Stimulated activated memory B cell treated with anti-CD40 and anti-IgM and Interleukin-4, amounts not matched to agents 10 μg/mL and 1 μg/mL and 100 μg/mL, for 72 hours (primary cell): ENCODE measurements at regions not wholly inside any gene's neighbourhood (a gene's known extent, or its start where the extent isn't known, plus 50 kb on each side); places are given as distances from the start of the nearest gene placed in this dataset.

Experiments
- ATAC-seq: fragments of 150-1000 bp; cut with Tn5 transposase; 2 replicates; pipeline ENCODE4 v1.10.0; 2021
- H3K27ac Mint-ChIP-seq: one replicate; pipeline ENCODE4 v1.8.0; 2022; ENCODE audit warnings: mild to moderate bottlenecking, mixed read lengths
- H3K27me3 Mint-ChIP-seq: one replicate; pipeline ENCODE4 v1.8.0; 2022; ENCODE audit warnings: mixed read lengths
- H3K36me3 Mint-ChIP-seq: one replicate; pipeline ENCODE4 v1.8.0; 2022; ENCODE audit warnings: mixed read lengths
- H3K4me1 Mint-ChIP-seq: one replicate; pipeline ENCODE4 v1.8.0; 2022; ENCODE audit warnings: mixed read lengths
- H3K4me3 Mint-ChIP-seq: one replicate; pipeline ENCODE4 v1.8.0; 2022; ENCODE audit warnings: mild to moderate bottlenecking, moderate library complexity, mixed read lengths
- H3K9me3 Mint-ChIP-seq: one replicate; pipeline ENCODE4 v1.8.0; 2022; ENCODE audit warnings: mixed read lengths

DNA sequence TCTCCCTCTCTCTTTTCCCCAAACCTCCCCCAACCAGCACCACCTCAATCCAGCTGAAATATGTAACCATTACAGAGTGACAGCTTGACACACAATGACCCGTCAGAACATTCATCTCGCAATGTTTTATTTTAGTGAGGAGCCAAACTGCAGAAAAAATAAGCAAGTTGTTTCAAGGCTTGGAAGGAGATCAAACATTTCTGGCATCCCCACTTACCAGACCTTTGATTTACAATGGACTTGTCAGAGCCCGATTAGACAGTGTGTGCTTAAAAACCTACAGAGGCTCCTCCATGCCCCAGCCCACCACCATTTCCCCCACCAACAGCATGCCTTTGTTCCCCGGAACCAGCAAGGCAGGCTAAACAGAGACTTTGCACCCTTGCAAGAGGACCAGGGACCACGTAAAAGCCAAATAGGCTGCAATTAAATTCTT lies 382.8 kb upstream of the ZNF507 start:
- ATAC-seq, result no peak
- Mint-ChIP-seq H3K36me3 (no peaks in the 10 kb centered on the region), H3K27me3 (no peaks in the 10 kb centered on the region), H3K9me3 (peaks cover 7% of the 10 kb centered on the region), H3K27ac (no peak overlapping the region), H3K4me1 (no peaks in the 10 kb centered on the region), H3K4me3 (no peak overlapping the region)

DNA sequence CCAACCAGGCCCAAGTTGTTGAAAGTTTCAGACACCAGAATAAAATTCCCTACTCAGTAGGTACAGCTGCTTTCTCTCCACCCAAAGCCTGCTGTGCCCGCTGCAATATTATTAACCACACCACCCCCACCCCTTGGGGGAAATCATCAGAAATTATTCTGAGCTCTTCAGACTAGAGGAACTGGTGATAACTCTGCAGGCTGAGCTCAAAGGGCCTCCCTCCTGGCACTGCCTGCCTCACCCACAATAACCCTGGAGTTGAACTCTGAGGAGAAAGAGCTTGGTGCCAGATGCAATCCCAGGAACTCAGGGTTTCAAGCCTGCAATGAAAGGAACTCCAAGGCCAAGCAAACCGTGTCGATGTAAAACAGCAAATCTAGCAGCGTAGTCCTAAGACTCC lies 381.7 kb upstream of the ZNF507 start:
- Mint-ChIP-seq H3K36me3 (no peaks in the 10 kb centered on the region), H3K27ac (no peak overlapping the region), H3K9me3 (peaks cover 7% of the 10 kb centered on the region), H3K27me3 (no peaks in the 10 kb centered on the region), H3K4me3 (no peak overlapping the region), H3K4me1 (no peaks in the 10 kb centered on the region)
- ATAC-seq, result no peak

DNA sequence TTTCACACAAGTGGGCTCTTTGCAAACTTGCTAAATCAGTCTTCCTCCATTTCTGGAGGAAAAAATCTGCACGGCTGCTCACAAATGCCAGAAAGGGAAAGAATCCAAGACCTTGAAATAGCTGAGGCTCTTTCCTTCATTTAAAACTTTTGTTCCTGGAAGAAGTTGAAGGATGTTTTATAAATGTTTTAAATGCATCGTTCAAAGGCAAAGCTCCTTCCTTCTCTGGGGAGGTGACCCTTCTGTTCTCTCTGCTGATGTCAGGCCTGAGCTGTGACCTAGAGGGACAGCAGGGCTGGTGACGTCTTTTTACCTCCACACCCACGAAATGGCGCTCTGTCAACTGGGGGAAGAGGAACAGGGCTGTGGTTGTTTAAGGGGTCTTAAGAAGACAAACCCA lies 376.4 kb upstream of the ZNF507 start:
- Mint-ChIP-seq H3K36me3 (no peaks in the 10 kb centered on the region), H3K4me1 (no peaks in the 10 kb centered on the region), H3K9me3 (peaks cover 3% of the 10 kb centered on the region), H3K27ac (no peak overlapping the region), H3K4me3 (no peak overlapping the region), H3K27me3 (no peaks in the 10 kb centered on the region)
- ATAC-seq, result no peak

DNA sequence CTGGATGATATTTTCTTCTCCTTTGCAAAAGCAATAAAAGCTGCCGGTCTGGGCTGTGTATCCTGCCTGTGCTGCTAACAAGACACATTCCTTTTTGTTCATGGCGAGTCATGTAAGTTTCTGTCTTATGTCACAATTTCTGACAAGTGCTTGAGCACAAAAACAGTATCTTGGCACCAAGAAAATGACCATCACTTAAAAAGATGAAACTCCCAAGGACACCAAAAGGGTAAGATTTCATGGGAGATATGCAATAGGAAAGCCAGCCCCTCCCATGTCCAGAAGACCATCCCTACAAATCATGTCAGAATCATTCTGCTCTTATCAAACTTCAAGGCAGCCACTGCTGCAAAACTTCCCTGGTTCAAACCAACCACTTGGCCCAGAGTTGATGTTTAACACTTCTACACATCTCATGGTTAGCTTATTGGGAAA lies 375.4 kb upstream of the ZNF507 start:
- peaks cover 4% of the 10 kb centered on the region for H3K9me3 Mint-ChIP-seq
- no peaks in the 10 kb centered on the region for H3K4me1 Mint-ChIP-seq
- H3K27ac Mint-ChIP-seq, result no peak overlapping the region
- ATAC-seq, result no peak
- H3K36me3 Mint-ChIP-seq, result no peaks in the 10 kb centered on the region
- no peak overlapping the region for H3K4me3 Mint-ChIP-seq
- H3K27me3 Mint-ChIP-seq, result no peaks in the 10 kb centered on the region

DNA sequence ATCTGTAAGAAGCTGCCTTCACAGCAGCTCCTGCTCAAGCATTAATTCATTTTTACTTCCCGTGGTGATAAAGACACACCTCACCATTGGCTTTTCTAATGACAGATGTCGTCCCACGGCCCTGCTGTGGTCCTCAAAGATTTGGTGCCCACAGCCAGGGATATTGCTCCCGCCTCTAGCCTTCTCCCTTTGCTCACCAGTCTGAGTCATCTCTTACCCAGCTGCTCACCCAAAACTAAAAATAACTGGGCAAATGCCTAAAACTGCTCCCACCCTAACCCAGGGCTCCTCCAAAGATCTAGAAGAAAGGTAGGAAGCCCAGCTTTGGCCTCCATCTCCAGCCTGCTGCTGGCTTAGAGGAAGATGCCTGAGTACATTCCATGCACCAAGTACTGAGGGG lies 371.1 kb upstream of the ZNF507 start:
- Mint-ChIP-seq H3K4me1 (no peaks in the 10 kb centered on the region), H3K36me3 (no peaks in the 10 kb centered on the region), H3K9me3 (peaks cover 8% of the 10 kb centered on the region), H3K27ac (no peak overlapping the region), H3K4me3 (no peak overlapping the region), H3K27me3 (no peaks in the 10 kb centered on the region)
- ATAC-seq, result no peak

DNA sequence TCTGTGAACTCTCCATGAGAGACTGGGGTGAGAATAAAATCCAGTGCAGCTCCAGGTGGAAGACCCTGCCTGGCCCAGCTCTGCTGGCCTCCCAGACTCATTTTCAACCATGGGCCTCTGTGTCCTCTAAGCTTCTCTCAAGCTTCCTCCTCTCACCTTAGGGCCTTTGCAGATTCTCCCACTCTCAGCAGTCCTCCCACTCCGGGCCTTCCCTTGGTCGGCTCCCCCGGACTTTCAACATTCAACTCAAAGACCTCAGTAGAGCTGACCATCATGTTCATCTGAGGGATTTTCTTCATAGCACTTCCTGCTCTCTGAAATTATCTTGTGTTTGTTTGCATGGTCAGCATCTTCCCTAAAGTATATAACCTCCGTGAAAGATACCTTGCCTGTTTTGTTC lies 370.5 kb upstream of the ZNF507 start:
- Mint-ChIP-seq H3K9me3 (peaks cover 8% of the 10 kb centered on the region), H3K27ac (no peak overlapping the region), H3K36me3 (no peaks in the 10 kb centered on the region), H3K4me3 (no peak overlapping the region), H3K27me3 (no peaks in the 10 kb centered on the region), H3K4me1 (no peaks in the 10 kb centered on the region)
- ATAC-seq, result no peak

- no peaks in the 10 kb centered on the region for H3K4me1 Mint-ChIP-seq
- no peak overlapping the region for H3K27ac Mint-ChIP-seq
- no peaks in the 10 kb centered on the region for H3K27me3 Mint-ChIP-seq
- no peaks in the 10 kb centered on the region for H3K36me3 Mint-ChIP-seq
- H3K4me3 Mint-ChIP-seq, result no peak overlapping the region
- ATAC-seq, result no peak
- peaks cover 11% of the 10 kb centered on the region for H3K9me3 Mint-ChIP-seq
Observed at GRCh38 chr19:31975461-31975860, 369.9 kb upstream of the ZNF507 start.

DNA sequence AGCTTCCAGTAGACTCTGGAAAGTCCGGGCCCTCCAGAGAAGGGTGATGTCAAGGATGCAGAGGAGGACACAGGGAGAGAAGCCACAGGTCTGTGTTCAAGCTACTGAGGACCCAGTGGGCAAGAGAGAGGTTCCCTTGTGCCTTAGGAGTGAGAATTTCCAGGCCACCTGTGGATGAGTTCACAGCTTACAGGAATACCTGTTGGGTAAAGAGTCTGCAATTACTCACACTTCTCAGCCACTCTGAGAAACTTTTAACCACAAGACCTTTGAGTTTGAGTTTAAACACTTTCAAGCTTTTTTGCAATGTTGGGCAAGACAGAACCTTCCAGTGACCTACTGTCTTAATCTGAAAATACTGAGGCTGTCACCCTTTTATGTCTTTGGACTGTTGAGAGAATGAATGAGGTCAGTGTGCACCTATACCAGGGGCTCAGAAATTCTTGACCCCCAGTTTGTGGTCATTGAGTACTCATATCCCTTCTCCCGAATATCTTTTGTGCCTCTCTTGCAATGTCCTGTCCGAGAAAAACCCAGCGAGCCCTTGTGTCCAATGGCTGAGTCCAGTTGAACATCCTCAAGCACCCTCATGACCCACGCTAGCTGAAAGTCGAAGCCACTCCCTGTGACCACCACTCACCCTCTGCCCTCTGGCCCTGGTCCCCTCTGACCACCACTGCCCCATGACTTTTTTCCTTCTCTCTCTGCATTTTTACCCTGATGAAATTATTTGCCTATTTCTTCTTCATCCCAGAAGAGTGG lies 368.5 kb upstream of the ZNF507 start:
- no peak for ATAC-seq
- H3K4me1 Mint-ChIP-seq, result no peaks in the 10 kb centered on the region
- H3K27me3 Mint-ChIP-seq, result no peaks in the 10 kb centered on the region
- H3K27ac Mint-ChIP-seq, result no peak overlapping the region
- H3K36me3 Mint-ChIP-seq, result no peaks in the 10 kb centered on the region
- H3K4me3 Mint-ChIP-seq, result no peak overlapping the region
- peaks cover 11% of the 10 kb centered on the region for H3K9me3 Mint-ChIP-seq

DNA sequence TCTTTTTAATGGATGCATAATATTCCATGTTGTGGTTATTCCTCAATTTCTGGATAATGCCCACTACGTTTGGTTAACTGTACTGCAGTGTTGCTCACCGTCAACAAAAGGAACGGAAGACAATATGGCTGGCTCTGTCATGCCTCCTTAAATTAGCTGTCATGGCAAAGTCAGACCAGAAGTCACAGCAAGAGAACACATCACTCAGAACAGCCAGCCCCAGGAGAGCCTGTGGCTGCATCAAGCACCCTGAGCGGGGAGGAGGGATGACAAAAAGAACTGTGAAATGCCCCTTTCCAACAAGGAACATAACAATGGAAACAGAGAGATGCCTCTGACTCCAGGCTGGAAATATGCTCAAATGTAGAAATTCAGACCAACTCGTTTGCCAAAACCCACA lies 366.0 kb upstream of the ZNF507 start:
- H3K27me3 Mint-ChIP-seq, result no peaks in the 10 kb centered on the region
- no peaks in the 10 kb centered on the region for H3K36me3 Mint-ChIP-seq
- peaks cover 12% of the 10 kb centered on the region for H3K9me3 Mint-ChIP-seq
- no peak overlapping the region for H3K27ac Mint-ChIP-seq
- no peak overlapping the region for H3K4me3 Mint-ChIP-seq
- ATAC-seq, result no peak
- H3K4me1 Mint-ChIP-seq, result no peaks in the 10 kb centered on the region

GRCh38 chr19:31979949-31980670 lies 365.3 kb upstream of the ZNF507 start:
- H3K27ac Mint-ChIP-seq, result no peak overlapping the region
- H3K4me1 Mint-ChIP-seq, result no peaks in the 10 kb centered on the region
- no peaks in the 10 kb centered on the region for H3K27me3 Mint-ChIP-seq
- no peak for ATAC-seq
- peaks cover 15% of the 10 kb centered on the region for H3K9me3 Mint-ChIP-seq
- no peak overlapping the region for H3K4me3 Mint-ChIP-seq
- H3K36me3 Mint-ChIP-seq, result no peaks in the 10 kb centered on the region

DNA sequence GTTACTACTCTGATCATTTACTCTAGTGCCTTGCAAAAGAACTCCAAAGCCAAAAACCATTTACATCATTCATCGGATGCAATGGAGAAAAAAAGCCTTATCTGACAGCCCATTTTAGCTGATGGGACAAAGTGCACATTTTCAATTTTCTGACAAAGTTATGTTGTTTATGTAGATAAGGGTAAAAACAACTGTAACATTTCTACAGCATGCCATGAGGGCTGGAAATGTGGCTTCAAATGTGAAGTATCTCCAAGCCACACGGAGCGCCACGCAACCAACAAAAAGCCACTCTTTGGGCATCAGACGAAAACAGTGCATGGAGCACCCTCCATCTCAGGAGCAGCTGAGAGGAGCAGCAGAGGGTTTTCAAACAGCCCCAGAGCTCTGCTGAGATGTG lies 364.6 kb upstream of the ZNF507 start:
- H3K9me3 Mint-ChIP-seq, result peaks cover 17% of the 10 kb centered on the region
- H3K4me3 Mint-ChIP-seq, result no peak overlapping the region
- no peaks in the 10 kb centered on the region for H3K27me3 Mint-ChIP-seq
- H3K36me3 Mint-ChIP-seq, result no peaks in the 10 kb centered on the region
- no peak for ATAC-seq
- no peak overlapping the region for H3K27ac Mint-ChIP-seq
- H3K4me1 Mint-ChIP-seq, result no peaks in the 10 kb centered on the region

GRCh38 chr19:31981545-31981944 lies 363.9 kb upstream of the ZNF507 start:
- Mint-ChIP-seq H3K27me3 (no peaks in the 10 kb centered on the region), H3K4me3 (no peak overlapping the region), H3K4me1 (no peaks in the 10 kb centered on the region), H3K36me3 (no peaks in the 10 kb centered on the region), H3K27ac (no peak overlapping the region), H3K9me3 (peaks cover 17% of the 10 kb centered on the region)
- ATAC-seq, result no peak

DNA sequence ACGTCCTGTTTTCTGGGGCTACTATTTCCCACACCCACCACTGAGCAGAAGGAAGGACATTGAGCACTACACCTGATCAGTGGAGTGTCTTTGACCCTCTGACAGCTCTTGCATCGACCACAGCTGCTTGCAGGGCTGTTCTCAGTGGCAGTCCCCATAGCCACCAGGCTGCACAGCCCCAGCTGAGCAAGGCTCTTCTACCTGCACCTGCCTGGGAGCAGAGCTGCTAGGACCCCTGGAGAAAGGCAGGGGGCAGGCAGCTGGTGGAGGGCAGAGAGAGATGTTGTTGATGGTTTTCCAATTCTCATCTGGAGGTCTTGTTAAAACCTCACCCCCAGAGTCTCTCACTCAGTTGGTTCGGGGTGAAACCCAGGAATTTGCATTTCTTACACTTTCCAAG lies 361.8 kb upstream of the ZNF507 start:
- peaks cover 25% of the 10 kb centered on the region for H3K9me3 Mint-ChIP-seq
- no peak overlapping the region for H3K27ac Mint-ChIP-seq
- H3K4me1 Mint-ChIP-seq, result no peaks in the 10 kb centered on the region
- no peaks in the 10 kb centered on the region for H3K27me3 Mint-ChIP-seq
- H3K4me3 Mint-ChIP-seq, result no peak overlapping the region
- ATAC-seq, result no peak
- no peaks in the 10 kb centered on the region for H3K36me3 Mint-ChIP-seq

GRCh38 chr19:31985001-31985605 lies 360.3 kb upstream of the ZNF507 start:
- Mint-ChIP-seq H3K27ac (no peak overlapping the region), H3K4me1 (no peaks in the 10 kb centered on the region), H3K4me3 (no peak overlapping the region), H3K9me3 (peaks cover 23% of the 10 kb centered on the region), H3K27me3 (no peaks in the 10 kb centered on the region), H3K36me3 (no peaks in the 10 kb centered on the region)
- no peak for ATAC-seq

DNA sequence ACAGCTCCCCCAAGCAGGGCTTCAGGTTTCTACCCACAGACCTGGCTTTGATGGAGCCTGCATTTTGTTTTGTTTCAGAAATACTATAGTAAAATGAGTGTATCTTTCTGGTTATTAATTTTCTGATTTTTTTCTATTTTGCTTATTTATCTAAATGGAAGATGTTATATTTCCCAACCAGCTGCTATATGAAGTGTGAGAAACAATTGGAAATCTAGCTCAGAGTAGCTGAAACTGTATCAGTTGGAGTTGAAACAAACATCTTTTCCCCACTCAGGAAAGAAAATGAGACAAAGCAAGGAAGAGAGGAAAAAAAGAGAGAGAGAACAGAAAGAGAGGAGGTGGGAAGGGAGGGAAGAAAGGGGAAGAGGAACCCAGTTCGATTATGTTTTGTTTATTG lies 358.5 kb upstream of the ZNF507 start:
- Mint-ChIP-seq H3K27ac (no peak overlapping the region), H3K27me3 (no peaks in the 10 kb centered on the region), H3K4me3 (no peak overlapping the region), H3K4me1 (no peaks in the 10 kb centered on the region), H3K36me3 (no peaks in the 10 kb centered on the region), H3K9me3 (peaks cover 22% of the 10 kb centered on the region)
- no peak for ATAC-seq

DNA sequence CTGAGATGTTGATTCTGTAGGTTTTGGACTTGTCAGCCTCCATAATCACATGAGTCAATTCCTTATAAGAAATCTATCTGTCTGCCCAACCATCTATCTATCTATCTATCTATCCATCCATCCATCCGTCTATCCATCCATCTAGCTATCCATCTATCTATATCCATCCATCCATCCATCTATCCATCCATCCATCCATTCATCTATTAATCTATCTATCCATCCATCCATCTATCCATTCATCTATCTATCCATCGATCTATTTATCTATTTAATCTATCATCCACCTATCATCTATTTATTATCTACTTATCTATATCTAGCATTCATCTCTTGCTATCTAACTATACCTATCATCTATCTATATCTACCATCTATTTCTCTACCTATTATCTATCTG lies 357.2 kb upstream of the ZNF507 start:
- Mint-ChIP-seq H3K36me3 (no peaks in the 10 kb centered on the region), H3K4me1 (no peaks in the 10 kb centered on the region), H3K4me3 (no peak overlapping the region), H3K27ac (no peak overlapping the region), H3K27me3 (no peaks in the 10 kb centered on the region), H3K9me3 (peaks cover 30% of the 10 kb centered on the region)
- ATAC-seq, result no peak
